Hypothalamus (tissue), 51 donors: ENCODE measurements at regions not wholly inside any gene's neighbourhood (a gene's known extent, or its start where the extent isn't known, plus 50 kb on each side); places are given as distances from the start of the nearest gene placed in this dataset.
"Not testable (repeated sequence)": the region's sequence is repeated elsewhere in the genome, so short reads cannot be mapped to it uniquely, and the experiment has no call there.

Experiments used
- DNase-seq, 51 donors: peaks; one replicate each; lab custom pipeline; 2025; lab: John Stamatoyannopoulos, UW

GRCh38 chr1:146654763-146655162 lies 283.4 kb upstream of the NBPF12 start:
- DNase-seq: not testable (repeated sequence)

- not testable (repeated sequence) for DNase-seq
These were observed 292.0 kb upstream of the NBPF12 start for GRCh38 chr1:146645978-146646604.

DNA sequence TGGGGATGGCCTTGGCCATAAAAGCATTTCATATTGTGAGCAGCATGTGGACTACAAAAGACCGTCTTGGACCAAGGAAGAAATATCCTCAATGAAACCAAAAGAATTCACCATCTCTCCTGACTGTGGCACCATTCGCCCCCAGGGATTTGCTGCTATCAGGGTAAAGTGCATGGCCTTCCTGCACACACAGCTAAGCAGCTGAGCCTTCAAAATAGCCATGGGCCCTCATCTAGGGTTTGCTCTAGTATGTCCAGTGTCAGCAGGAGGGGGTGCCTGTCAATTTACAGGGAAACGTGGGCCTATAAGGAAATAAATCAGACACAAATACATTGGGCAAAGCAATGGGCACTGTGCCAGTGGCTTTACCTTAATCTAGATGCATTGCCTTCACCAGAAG lies 296.6 kb upstream of the NBPF12 start:
- not testable (repeated sequence) for DNase-seq

GRCh38 chr1:146640671-146641070 lies 297.5 kb upstream of the NBPF12 start:
- DNase-seq: not testable (repeated sequence)

GRCh38 chr1:146630302-146630701 lies 307.8 kb upstream of the NBPF12 start:
- DNase-seq: not testable (repeated sequence)

- DNase-seq: not testable (repeated sequence)
These were observed 319.5 kb upstream of the NBPF12 start for GRCh38 chr1:146618582-146618981.

GRCh38 chr1:146604681-146605080 lies 333.4 kb upstream of the NBPF12 start:
- not testable (repeated sequence) for DNase-seq

- DNase-seq: not testable (repeated sequence)
These were observed 337.3 kb upstream of the NBPF12 start for GRCh38 chr1:146600720-146601307.

GRCh38 chr1:146599906-146600305 lies 338.2 kb upstream of the NBPF12 start:
- DNase-seq: not testable (repeated sequence)

GRCh38 chr1:146581229-146581628 lies 352.4 kb upstream of the NOTCH2NLA start:
- not testable (repeated sequence) for DNase-seq

DNA sequence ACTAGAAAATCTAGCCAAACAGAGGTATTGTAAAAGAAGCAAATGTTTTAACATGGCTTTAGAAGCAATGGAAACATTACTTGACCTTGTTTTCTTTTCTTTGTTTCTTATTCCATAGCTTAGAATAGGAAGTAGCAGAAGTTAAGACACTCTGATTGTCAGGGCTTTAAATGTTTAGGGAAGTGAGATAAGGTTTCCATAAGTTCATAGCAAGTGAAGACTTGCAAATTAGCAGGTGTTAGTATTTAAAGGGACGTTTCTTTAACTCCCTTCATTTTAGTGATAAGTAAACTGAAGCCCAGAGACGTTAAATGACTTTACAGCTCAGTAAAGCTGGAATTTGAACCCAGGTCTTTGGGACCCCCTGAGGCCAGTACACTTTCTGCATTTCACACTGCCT lies 338.7 kb upstream of the NOTCH2NLA start:
- not testable (repeated sequence) for DNase-seq

GRCh38 chr1:146558032-146558431 lies 329.2 kb upstream of the NOTCH2NLA start:
- DNase-seq: not testable (repeated sequence)

GRCh38 chr1:146556405-146556804 lies 327.6 kb upstream of the NOTCH2NLA start:
- DNase-seq: not testable (repeated sequence)

- not testable (repeated sequence) for DNase-seq
These were observed 323.6 kb upstream of the NOTCH2NLA start for GRCh38 chr1:146552414-146552813.

GRCh38 chr1:146548684-146549083 lies 319.9 kb upstream of the NOTCH2NLA start:
- not testable (repeated sequence) for DNase-seq

DNA sequence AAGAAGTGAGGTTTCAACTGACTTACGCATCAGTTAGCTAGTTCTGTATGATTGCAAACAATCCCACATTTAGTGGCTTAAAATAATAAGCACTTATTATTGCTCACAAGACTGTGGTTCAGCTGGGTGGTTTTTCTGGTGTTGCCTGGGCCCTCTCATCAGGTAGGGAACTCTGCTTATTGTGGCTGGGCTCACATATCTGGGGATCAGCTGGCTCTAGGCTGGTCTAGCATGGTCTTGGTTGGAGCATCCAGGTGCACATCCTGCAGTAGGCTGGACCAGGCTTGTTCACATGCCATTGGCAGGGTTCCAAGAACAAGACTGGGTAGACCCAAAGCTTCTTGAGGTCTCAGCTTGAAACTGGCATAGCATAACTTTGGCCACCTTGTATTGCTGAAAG lies 317.4 kb upstream of the NOTCH2NLA start:
- DNase-seq: not testable (repeated sequence)

- not testable (repeated sequence) for DNase-seq
These were observed 309.1 kb upstream of the NOTCH2NLA start for GRCh38 chr1:146537775-146538373.

- DNase-seq: not testable (repeated sequence)
These were observed 307.2 kb upstream of the NOTCH2NLA start for GRCh38 chr1:146536028-146536427.

DNA sequence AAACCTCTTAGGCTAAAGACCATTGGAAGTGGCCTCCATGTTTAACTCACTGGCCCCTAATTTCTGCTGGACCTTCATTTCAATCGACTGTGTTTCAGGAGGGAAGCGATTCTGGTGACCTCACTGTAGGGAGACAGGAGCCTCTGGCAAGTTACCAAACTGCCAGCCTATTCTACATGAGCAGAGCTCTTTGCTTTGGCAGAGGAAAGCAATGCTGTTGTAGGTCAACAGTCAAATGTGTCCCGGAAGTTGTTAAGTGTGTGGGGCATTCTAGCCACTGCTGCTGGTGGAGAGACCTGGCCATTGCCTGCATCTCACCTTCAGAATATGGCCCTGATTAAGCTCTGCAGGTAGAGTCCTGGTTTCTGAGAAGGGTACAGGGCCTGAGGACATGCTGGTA lies 306.8 kb upstream of the NOTCH2NLA start:
- DNase-seq: not testable (repeated sequence)

DNA sequence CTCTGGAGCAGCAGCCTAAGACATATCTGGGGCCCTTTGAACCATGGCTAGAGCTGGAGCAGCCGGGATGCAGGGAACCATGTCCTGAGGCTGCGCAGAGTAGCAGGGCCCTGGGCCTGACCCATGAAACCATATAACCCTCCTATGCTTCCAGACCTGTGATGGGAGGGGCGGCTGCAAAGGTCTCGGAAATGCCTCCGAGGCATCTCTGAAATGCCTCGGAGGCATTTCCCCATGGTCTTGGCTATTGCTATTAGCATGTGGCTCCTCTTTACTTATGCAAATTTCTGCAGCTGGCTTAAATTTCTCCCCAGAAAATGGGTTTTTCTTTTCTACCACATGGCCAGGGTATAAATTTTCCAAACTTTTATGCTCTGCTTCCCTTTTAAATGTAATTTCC lies 302.1 kb upstream of the NOTCH2NLA start:
- not testable (repeated sequence) for DNase-seq

- not testable (repeated sequence) for DNase-seq
These were observed 294.0 kb upstream of the NOTCH2NLA start for GRCh38 chr1:146522812-146523211.

DNA sequence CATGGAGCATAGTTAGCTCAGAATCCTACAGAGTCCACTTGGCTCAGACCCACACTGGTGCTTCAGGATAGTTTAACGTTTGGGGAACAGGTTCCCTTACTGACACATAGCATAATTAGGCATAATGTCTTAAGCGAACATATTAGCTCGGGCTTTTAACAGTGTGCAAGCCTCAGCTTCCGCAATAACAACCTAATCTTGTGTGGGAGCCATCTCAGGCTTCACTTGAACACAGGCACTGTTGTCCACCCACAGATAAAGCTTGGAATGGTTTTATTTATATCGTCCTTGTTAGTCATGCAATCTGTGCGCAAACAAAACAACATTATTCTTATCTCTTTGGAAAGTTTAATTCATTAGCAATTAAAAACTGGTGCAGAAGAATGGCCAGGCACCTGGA lies 293.5 kb upstream of the NOTCH2NLA start:
- not testable (repeated sequence) for DNase-seq
